ENCODE measurements at regions not wholly inside any gene's neighbourhood (a gene's known extent, or its start where the extent isn't known, plus 50 kb on each side); places are given as distances from the start of the nearest gene placed in this dataset.

DNA sequence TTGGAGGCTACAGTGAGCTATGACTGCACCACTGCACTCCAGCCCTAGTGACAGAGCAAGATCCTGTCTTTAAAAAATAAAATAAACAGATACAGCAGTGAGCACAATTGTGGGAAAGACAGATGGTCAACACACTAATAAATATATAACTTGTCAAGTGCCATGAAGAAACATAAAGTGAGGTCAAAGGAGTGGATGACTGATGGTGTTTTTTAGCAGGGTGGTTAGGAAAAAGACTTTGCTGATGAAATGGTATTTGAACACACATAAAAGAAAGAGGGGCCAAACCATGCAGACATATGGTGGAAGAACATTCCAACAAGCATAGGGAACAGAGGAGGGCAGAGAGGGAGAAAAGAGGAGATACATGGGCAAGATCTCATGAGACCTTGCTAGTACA, 392.7 kb upstream of the AUTS2 start:
- TF ChIP-seq, protein P1, sequence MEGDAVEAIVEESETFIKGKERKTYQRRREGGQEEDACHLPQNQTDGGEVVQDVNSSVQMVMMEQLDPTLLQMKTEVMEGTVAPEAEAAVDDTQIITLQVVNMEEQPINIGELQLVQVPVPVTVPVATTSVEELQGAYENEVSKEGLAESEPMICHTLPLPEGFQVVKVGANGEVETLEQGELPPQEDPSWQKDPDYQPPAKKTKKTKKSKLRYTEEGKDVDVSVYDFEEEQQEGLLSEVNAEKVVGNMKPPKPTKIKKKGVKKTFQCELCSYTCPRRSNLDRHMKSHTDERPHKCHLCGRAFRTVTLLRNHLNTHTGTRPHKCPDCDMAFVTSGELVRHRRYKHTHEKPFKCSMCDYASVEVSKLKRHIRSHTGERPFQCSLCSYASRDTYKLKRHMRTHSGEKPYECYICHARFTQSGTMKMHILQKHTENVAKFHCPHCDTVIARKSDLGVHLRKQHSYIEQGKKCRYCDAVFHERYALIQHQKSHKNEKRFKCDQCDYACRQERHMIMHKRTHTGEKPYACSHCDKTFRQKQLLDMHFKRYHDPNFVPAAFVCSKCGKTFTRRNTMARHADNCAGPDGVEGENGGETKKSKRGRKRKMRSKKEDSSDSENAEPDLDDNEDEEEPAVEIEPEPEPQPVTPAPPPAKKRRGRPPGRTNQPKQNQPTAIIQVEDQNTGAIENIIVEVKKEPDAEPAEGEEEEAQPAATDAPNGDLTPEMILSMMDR (conservative IDR thresholded peaks at IDR 0.05; ENCODE audit: low read depth, low read length) = no peak
- no peak overlapping the region for H3K4me2 ChIP-seq
- H3K27me3 ChIP-seq (ENCODE audit: insufficient read depth, low read depth) = no peaks in the 10 kb centered on the region
- H3K36me3 ChIP-seq (ENCODE audit: insufficient read depth) = no peaks in the 10 kb centered on the region
- no peaks in the 10 kb centered on the region for H3K4me1 ChIP-seq (ENCODE audit: low read depth, poor library complexity, severe bottlenecking)
- no peak overlapping the region for H3K27ac ChIP-seq
- no peaks in the 10 kb centered on the region for H4K20me1 ChIP-seq (ENCODE audit: insufficient read depth)
- no peak overlapping the region for H2AFZ ChIP-seq (ENCODE audit: low read depth)
- no peak overlapping the region for H3K9ac ChIP-seq
- no peak overlapping the region for H3K4me3 ChIP-seq (IDR thresholded peaks at IDR 0.05; ENCODE audit: insufficient read depth, low read depth, low read length)
- no peaks in the 10 kb centered on the region for H3K79me2 ChIP-seq (ENCODE audit: insufficient read depth, low read depth)

DNA sequence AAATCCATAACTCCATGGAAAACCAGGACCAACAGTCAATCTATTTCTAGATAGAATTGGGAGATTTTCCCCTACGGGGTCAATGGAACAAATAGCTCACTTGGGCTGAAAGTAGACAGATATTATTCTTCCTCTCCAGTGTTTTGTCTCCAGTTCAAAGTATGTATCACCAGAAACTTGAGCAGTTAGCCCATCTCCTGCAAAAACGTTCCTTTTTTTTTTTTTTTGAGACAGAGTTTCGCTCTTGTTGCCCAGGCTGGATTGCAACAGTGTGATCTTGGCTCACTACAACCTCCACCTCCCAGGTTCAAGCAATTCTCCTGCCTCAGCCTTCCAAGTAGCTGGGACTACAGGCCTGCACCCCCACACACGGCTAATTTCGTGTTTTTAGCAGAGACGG, 390.0 kb upstream of the AUTS2 start:
- Histone ChIP-seq H2AFZ (ENCODE audit: low read depth) (no peak overlapping the region), H3K4me1 (ENCODE audit: low read depth, poor library complexity, severe bottlenecking) (no peaks in the 10 kb centered on the region), H3K4me3 (IDR thresholded peaks at IDR 0.05; ENCODE audit: insufficient read depth, low read depth, low read length) (no peak overlapping the region), H3K27ac (no peak overlapping the region), H3K36me3 (ENCODE audit: insufficient read depth) (no peaks in the 10 kb centered on the region), H4K20me1 (ENCODE audit: insufficient read depth) (no peaks in the 10 kb centered on the region), H3K9ac (no peak overlapping the region), H3K27me3 (ENCODE audit: insufficient read depth, low read depth) (no peaks in the 10 kb centered on the region), H3K79me2 (ENCODE audit: insufficient read depth, low read depth) (no peaks in the 10 kb centered on the region), H3K4me2 (no peak overlapping the region)
- TF ChIP-seq, protein P1 (conservative IDR thresholded peaks at IDR 0.05; ENCODE audit: low read depth, low read length) = no peak

DNA sequence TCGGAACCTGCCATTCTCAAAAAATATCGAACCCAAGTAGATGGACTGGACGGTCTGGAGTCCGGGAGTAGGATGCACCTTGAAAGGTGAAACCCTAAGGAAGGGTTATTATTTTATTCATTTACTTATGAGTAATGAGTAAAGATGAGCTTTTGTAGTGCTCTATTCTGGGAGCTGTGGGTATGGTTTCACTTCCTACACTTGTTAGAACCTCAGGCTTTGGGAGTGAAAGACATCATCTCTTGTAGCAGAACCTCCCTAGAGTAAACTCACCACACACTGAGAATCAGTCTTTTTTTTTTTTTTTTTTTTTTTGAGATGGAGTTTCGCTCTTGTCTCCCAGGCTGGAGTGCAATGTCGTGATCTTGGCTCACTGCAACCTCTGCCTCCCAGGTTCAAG, 389.4 kb upstream of the AUTS2 start:
- Histone ChIP-seq H4K20me1 (ENCODE audit: insufficient read depth) (no peaks in the 10 kb centered on the region), H3K27me3 (ENCODE audit: insufficient read depth, low read depth) (no peaks in the 10 kb centered on the region), H3K27ac (no peak overlapping the region), H3K4me2 (no peak overlapping the region), H3K36me3 (ENCODE audit: insufficient read depth) (no peaks in the 10 kb centered on the region), H3K4me1 (ENCODE audit: low read depth, poor library complexity, severe bottlenecking) (no peaks in the 10 kb centered on the region), H3K9ac (no peak overlapping the region), H3K4me3 (IDR thresholded peaks at IDR 0.05; ENCODE audit: insufficient read depth, low read depth, low read length) (no peak overlapping the region), H3K79me2 (ENCODE audit: insufficient read depth, low read depth) (no peaks in the 10 kb centered on the region), H2AFZ (ENCODE audit: low read depth) (no peak overlapping the region)
- TF ChIP-seq, protein P1 (conservative IDR thresholded peaks at IDR 0.05; ENCODE audit: low read depth, low read length) = no peak

DNA sequence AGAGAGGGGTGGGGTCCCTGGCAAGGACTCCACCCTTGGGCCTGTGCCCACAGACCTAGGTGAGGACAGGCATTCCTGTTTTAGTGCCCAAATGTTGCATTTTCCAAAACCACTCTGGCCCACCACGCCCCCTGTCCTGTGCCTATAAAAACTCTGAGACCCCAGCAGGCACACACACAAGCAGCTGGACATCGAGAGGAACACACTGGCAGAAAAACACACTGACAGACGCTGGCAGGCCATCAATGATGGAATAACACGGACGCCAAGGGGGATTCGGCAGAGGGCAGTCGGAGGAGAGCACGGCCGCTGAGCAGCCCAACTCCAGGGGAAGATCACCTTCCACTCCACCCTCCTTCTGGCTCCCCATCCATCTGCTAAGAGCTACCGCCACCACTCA, 386.9 kb upstream of the AUTS2 start:
- Histone ChIP-seq H3K27ac (no peak overlapping the region), H3K79me2 (ENCODE audit: insufficient read depth, low read depth) (no peaks in the 10 kb centered on the region)

More for the DNA sequence above, 386.9 kb upstream of the AUTS2 start:
- no peak overlapping the region for H3K9ac ChIP-seq
- H2AFZ ChIP-seq (ENCODE audit: low read depth) = no peak overlapping the region
- no peaks in the 10 kb centered on the region for H3K36me3 ChIP-seq (ENCODE audit: insufficient read depth)
- H3K27me3 ChIP-seq (ENCODE audit: insufficient read depth, low read depth) = no peaks in the 10 kb centered on the region
- H3K4me1 ChIP-seq (ENCODE audit: low read depth, poor library complexity, severe bottlenecking) = no peaks in the 10 kb centered on the region
- no peak overlapping the region for H3K4me3 ChIP-seq (IDR thresholded peaks at IDR 0.05; ENCODE audit: insufficient read depth, low read depth, low read length)
- H4K20me1 ChIP-seq (ENCODE audit: insufficient read depth) = no peaks in the 10 kb centered on the region
- H3K4me2 ChIP-seq = no peak overlapping the region
- TF ChIP-seq, protein P1 (conservative IDR thresholded peaks at IDR 0.05; ENCODE audit: low read depth, low read length) = no peak
